CD4-positive, alpha-beta T cell treated with Interferon alpha-2 for 1 hour (primary cell): ENCODE measurements at regions not wholly inside any gene's neighbourhood (a gene's known extent, or its start where the extent isn't known, plus 50 kb on each side); places are given as distances from the start of the nearest gene placed in this dataset.

Experiments
- DNase-seq, 2 donors: peaks; one replicate each; pipeline ENCODE4 v3.0.0-alpha.2; 2020 to 2022

DNA sequence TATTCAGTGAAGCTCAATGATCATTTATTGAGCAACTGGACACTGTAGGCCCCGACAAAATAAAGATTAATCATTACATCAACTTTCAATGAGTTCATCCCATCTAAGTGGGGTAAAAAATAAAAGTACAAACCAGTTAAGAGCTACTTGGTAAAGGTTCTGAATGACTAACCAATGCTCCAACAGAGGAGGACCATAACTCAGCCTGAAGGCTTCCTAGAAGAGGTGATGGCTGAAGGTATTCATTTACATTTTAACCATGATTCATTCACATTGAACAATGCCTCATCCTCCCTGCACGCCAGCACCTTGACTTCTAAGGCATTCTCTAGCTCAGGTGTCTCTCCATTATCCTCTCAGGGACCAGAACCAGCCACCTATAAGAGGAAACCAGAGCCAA lies 201.4 kb downstream of the ZNF462 start:
- no peak for DNase-seq

- DNase-seq: no peak
Observed at GRCh38 chr9:107065549-107065948, 202.6 kb downstream of the ZNF462 start.

- no peak for DNase-seq
Observed at GRCh38 chr9:107067739-107068416, 204.9 kb downstream of the ZNF462 start.

- no peak for DNase-seq
Observed at GRCh38 chr9:107068581-107068980, 205.6 kb downstream of the ZNF462 start.

DNA sequence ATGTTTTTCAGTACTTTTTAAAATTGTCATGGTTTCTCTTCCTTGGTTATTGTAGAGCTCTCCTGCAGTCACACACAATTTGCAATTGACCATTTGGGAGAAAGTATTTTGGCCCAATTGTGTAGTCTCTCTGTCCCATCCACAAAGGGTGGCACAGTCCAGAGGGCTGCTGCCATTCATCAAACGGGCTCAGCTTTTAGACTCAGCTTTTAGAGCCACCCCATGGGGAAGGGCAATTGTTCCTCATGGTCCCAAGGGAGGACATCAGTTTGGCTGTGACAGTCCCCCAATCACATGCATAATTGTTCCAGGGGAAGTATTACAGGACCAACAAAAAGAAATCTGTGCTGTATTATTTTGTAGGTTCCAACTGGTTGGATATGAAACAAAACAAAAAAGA lies 207.6 kb downstream of the ZNF462 start:
- no peak for DNase-seq

- DNase-seq: no peak
Observed at GRCh38 chr9:107078061-107078460, 205.0 kb upstream of the RAD23B start.

DNA sequence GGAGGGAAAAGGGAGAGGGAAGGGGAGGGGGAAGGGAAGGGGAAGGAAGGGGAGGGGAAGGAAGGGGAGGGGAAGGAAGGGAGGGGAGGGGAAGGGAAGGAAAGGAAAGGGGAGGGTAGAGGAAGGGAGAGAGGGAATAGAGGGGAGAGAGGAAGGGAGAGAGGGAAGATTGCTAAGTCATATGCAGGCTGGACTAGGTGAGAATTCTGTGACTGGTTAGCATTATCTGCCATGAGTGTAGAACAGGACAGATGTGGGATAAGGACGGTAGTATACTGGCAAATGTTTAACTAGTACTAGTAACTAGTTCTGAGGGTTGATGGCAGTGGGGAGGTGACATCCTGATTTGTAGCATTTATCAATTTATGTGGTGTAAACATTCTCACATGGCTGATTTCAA lies 203.5 kb upstream of the RAD23B start:
- DNase-seq: no peak

GRCh38 chr9:107080130-107080529 lies 202.9 kb upstream of the RAD23B start:
- no peak for DNase-seq

GRCh38 chr9:107086460-107086859 lies 196.6 kb upstream of the RAD23B start:
- DNase-seq: no peak

GRCh38 chr9:107087222-107087621 lies 195.9 kb upstream of the RAD23B start:
- no peak for DNase-seq

DNA sequence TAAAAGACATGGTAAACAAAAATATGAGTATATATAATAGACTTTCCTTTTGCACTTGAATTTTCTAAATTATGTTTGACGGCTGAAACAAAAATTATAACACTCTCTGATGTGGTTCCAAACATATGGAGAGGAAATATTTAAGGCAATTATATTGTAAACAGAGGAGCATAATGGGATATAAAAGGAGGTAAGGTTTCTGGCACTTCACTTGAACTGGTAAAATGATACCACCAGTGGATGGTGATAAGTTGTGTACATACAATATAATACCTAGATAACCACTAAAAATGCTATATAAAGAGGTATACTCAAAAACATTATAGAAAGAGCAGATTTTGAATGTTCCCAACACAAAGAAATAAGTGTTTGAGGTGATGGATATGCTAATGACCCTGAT lies 192.9 kb upstream of the RAD23B start:
- no peak for DNase-seq

DNA sequence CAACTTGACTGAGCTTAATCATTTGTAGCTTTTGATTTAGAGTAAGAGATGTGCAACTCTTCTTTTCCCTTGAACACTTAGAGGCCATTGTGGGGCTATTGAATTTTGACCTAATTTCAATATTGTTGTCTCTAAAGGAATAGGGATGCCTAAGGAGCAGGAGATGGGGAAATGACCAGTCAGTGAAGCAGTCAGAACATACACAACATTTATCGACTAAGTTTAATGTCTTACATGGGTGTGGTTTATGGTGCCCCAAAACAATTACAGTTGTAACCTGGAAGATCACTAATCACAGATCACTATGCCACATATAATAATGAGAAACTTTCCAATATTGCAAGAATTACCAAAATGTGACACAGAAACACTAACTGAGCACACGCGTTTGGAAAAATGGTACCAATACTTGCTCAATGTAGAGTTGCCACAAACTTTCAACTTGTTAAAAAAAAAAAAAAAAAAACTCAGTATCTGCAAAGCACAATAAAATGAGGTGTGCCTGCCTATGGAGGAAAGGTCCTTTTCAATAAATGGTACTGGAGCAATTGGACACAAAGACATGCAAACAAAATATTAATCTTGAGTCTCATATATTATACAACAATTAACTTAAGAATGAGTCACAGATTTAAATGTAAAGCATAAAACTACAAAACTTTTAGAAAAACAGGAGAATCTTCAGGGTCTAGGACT lies 189.6 kb upstream of the RAD23B start:
- no peak for DNase-seq

- no peak for DNase-seq
Observed at GRCh38 chr9:107094370-107094769, 188.7 kb upstream of the RAD23B start.

GRCh38 chr9:107100591-107100990 lies 182.5 kb upstream of the RAD23B start:
- DNase-seq: no peak

DNA sequence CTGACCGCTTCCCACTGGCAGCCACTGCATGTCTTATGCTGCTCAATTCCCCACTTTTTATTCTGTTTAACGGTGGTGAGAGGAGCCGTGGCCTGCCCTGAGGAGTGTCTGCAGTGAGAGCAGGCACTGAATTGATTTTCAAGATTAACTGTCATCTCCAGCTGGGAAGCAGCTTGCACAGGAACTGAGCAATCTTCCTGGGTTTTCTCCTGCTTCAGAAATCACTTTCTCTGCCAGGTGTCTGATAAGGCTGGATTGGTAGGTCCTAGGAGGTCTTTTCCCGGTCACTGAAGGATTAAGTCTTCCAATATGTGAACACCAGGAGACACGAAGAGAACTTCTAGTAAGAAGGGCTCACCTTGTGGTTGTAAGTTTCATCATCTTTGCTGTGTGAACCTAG lies 181.1 kb upstream of the RAD23B start:
- DNase-seq: no peak

- DNase-seq: no peak
Observed at GRCh38 chr9:107103621-107104020, 179.5 kb upstream of the RAD23B start.

- DNase-seq: no peak
Observed at GRCh38 chr9:107105784-107106183, 177.3 kb upstream of the RAD23B start.

GRCh38 chr9:107106416-107106815 lies 176.7 kb upstream of the RAD23B start:
- DNase-seq: no peak

- no peak for DNase-seq
Observed at GRCh38 chr9:107108342-107109130, 174.5 kb upstream of the RAD23B start.

GRCh38 chr9:107109324-107109723 lies 173.8 kb upstream of the RAD23B start:
- DNase-seq: no peak

GRCh38 chr9:107110153-107110552 lies 172.9 kb upstream of the RAD23B start:
- no peak for DNase-seq

DNA sequence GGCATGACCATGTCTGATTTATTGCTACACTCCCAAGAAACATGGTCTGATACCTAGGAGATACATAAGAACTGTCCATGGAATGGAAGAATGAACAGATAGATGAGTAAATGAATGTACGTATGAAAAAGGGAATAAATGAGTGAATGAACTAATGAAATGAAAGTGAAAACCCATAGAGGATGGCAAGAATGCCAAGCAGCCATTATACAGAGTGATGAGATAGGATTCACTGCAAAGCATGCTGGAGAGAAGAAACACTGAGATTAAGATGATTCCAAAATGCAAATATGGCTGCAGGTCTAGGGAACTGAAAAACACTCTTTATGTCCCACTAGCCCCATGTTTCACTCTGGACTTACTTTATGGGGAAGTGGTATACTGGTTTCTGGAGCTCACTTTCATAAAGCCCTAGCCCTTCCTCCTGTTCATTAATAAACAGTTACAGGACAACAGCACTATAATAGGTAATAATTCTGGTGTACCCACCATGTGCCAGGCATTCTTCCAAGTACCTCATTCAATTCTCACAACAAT lies 170.3 kb upstream of the RAD23B start:
- DNase-seq: no peak

DNA sequence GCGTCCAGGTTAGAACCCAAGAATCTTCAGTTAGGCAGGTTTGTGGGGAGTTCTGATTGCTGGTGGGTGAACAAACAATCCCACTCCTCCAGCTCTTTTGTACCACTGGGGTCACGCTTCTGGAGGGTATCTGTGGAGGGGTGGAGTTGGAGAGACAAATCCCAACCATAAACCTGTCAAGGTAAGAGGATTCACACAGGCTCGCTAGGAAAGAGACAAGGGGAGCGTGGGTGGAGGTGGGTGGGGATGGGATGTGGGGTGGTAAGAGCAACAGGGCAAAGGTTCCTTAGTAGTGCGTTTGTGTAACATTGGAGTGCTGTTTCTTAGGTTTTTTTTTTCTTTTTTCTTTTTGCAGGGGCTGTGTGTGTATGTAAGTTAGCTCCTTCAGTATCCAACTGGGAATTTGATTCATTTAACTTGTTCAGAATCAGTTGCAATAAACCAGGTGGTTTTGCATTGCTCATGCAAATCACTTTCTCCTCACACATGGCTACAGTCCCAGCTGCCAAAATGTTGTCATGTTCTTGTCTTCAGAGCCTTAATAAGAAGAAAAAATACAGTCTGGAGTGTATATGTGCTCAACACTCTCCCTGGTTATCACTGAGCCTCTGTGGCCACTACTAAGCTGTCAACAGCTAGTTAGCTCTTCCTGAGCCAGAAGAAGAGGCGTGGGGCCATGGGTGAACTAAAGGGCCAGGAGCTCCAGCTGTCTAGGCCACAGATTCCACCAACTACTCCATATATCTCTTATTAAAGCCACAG lies 164.0 kb upstream of the RAD23B start:
- no peak for DNase-seq
